ENCODE measurements at regions not wholly inside any gene's neighbourhood (a gene's known extent, or its start where the extent isn't known, plus 50 kb on each side); places are given as distances from the start of the nearest gene placed in this dataset.

DNA sequence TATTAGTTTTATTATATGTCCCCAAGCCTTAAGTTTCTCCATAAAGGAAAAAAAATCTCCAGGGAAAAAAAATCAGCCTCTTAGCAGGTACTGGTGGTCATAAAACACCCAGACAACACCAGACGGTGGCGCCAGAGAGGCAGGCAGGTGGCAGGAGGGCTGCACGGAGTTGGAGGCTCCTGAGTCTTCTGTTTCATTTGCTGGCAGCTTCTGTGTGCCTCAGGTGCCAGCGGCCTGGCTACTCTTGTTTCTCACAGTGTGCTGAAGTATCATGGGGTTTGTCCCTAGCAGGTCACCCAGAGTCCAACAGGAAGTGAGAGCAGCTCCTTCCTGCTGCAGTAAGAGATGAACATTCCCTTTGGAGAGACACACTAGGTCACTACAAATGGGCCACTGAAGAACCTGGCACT is 123.3 kb upstream of the GADD45A start (continued):
- TF ChIP-seq CBX8 (IDR thresholded peaks at IDR 0.05; ENCODE audit: borderline replicate concordance, low read depth, low read length) (no peak), RFX5 (IDR thresholded peaks at IDR 0.05; ENCODE audit: borderline replicate concordance, low read depth, low read length) (no peak), JUN (IDR thresholded peaks at IDR 0.05; ENCODE audit: low read depth, low read length) (no peak), CHD1 (IDR thresholded peaks at IDR 0.05; ENCODE audit: low read depth, low read length) (no peak), SUZ12 (IDR thresholded peaks at IDR 0.05; ENCODE audit: low read length) (no peak), TCF12 (IDR thresholded peaks at IDR 0.05; ENCODE audit: low read depth, low read length) (0 out of 2 replicates have a peak, but pooled peaks have one; percentile 17), CTBP2 (IDR thresholded peaks at IDR 0.05; ENCODE audit: borderline replicate concordance, insufficient read depth, insufficient read length, low read length) (no peak), SIX5 (IDR thresholded peaks at IDR 0.05; ENCODE audit: low read depth, low read length) (no peak), SP1 (IDR thresholded peaks at IDR 0.05; ENCODE audit: low read depth, low read length) (no peak), POLR2AphosphoS5 (IDR thresholded peaks at IDR 0.05; ENCODE audit: low read depth, low read length) (no peak), CBX5 (IDR thresholded peaks at IDR 0.05; ENCODE audit: low read depth, low read length) (no peak), RAD21 (IDR thresholded peaks at IDR 0.05 in 1 of 2, conservative IDR thresholded peaks at IDR 0.05 in 1 of 2; ENCODE audit: low read depth in 2 of 2, low read length in 2 of 2) (peak; percentile 94 to 95), MAFK (IDR thresholded peaks at IDR 0.05; ENCODE audit: low read depth, low read length) (no peak), SP4 (IDR thresholded peaks at IDR 0.05; ENCODE audit: low read length) (no peak), POU5F1 (IDR thresholded peaks at IDR 0.05; ENCODE audit: low read depth, low read length) (no peak), CEBPB (IDR thresholded peaks at IDR 0.05; ENCODE audit: low read depth, low read length) (no peak), SP2 (IDR thresholded peaks at IDR 0.05; ENCODE audit: low read length) (no peak), EZH2 (IDR thresholded peaks at IDR 0.05; ENCODE audit: low read depth, low read length, severe bottlenecking) (no peak), TBP (IDR thresholded peaks at IDR 0.05; ENCODE audit: low read depth, low read length) (peak; percentile 27; the same call in 1 of the 2 replicates), RNF2 (IDR thresholded peaks at IDR 0.05; ENCODE audit: borderline replicate concordance, low read depth, low read length, missing control alignments, poor library complexity, severe bottlenecking) (no peak), SIRT6 (IDR thresholded peaks at IDR 0.05; ENCODE audit: low read length) (no peak), TAF1 (IDR thresholded peaks at IDR 0.05; ENCODE audit: low read depth, low read length) (no peak), YY1 (IDR thresholded peaks at IDR 0.05; ENCODE audit: low read depth, low read length) (no peak), GABPA (IDR thresholded peaks at IDR 0.05; ENCODE audit: borderline replicate concordance, insufficient read depth, low read length) (no peak)
- TF ChIP-seq, protein P1, sequence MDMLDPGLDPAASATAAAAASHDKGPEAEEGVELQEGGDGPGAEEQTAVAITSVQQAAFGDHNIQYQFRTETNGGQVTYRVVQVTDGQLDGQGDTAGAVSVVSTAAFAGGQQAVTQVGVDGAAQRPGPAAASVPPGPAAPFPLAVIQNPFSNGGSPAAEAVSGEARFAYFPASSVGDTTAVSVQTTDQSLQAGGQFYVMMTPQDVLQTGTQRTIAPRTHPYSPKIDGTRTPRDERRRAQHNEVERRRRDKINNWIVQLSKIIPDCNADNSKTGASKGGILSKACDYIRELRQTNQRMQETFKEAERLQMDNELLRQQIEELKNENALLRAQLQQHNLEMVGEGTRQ (IDR thresholded peaks at IDR 0.05; ENCODE audit: low read length), result no peak
- TF ChIP-seq, protein P2, sequence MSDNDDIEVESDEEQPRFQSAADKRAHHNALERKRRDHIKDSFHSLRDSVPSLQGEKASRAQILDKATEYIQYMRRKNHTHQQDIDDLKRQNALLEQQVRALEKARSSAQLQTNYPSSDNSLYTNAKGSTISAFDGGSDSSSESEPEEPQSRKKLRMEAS (IDR thresholded peaks at IDR 0.05), result peak; percentile 44

Measured in H1 (cell line).